Naive thymus-derived CD4-positive, alpha-beta T cell (primary cell): ENCODE measurements at regions not wholly inside any gene's neighbourhood (a gene's known extent, or its start where the extent isn't known, plus 50 kb on each side); places are given as distances from the start of the nearest gene placed in this dataset.

Source experiments
- ATAC-seq: fragments of 150-1000 bp; cut with Tn5 transposase; 2 replicates; pipeline ENCODE4 v1.10.0; 2021; ENCODE audit warnings: mild to moderate bottlenecking, moderate library complexity
- CTCF ChIA-PET: fragments of 350-600 bp; sonication (Branson Sonifier 250); formaldehyde crosslinking; loops from one replicate; lab custom pipeline; 2021; ENCODE audit warnings: antibody characterized with exemption; lab: Charles Lee
- POLR2A ChIA-PET: fragments of 350-600 bp; sonication (Branson Sonifier 250); formaldehyde crosslinking; loops from one replicate; lab custom pipeline; 2021; ENCODE audit warnings: antibody characterized with exemption, inconsistent platforms; lab: Charles Lee
- DNase-seq, 9 donors: peaks; one replicate each; pipeline versions ENCODE4 v3.0.0 to v3.0.0-alpha.2; 2020 to 2022; ENCODE audit warnings: mixed read lengths in 1 of 9
- H3K27ac ChIP-seq: one replicate; pipeline ENCODE4 v1.7.0; 2013; ENCODE audit warnings: mild to moderate bottlenecking, low read depth, low read length, moderate library complexity
- H3K27me3 ChIP-seq, 2 donors: one replicate each; pipeline ENCODE4 v1.7.0; 2013; ENCODE audit warnings: low read length in 2 of 2, mild to moderate bottlenecking in 2 of 2, moderate library complexity in 2 of 2; ENCODE audit not compliant: control insufficient read depth in 2 of 2, insufficient read depth in 2 of 2
- H3K36me3 ChIP-seq, 3 experiments: 1 replicate in 2 of 3; 2 replicates in 1 of 3; pipeline ENCODE4 v1.7.0; 2013; ENCODE audit warnings: low read length in 3 of 3, mild to moderate bottlenecking in 3 of 3, moderate library complexity in 1 of 3; ENCODE audit not compliant: insufficient read depth in 3 of 3, control insufficient read depth in 2 of 3
- H3K4me1 ChIP-seq, 2 donors: one replicate each; pipeline ENCODE4 v1.7.0; 2013; ENCODE audit warnings: low read length in 2 of 2, mild to moderate bottlenecking in 2 of 2, moderate library complexity in 1 of 2; ENCODE audit not compliant: control insufficient read depth in 2 of 2, insufficient read depth in 2 of 2
- H3K4me3 ChIP-seq: 2 replicates; pipeline ENCODE4 v1.7.0; 2013; ENCODE audit warnings: mild to moderate bottlenecking, low read length
- H3K9me3 ChIP-seq, 3 experiments: 1 replicate in 2 of 3; 2 replicates in 1 of 3; pipeline ENCODE4 v1.7.0; 2013; ENCODE audit warnings: low read length in 3 of 3; ENCODE audit not compliant: control insufficient read depth in 2 of 3
- H3K27ac Mint-ChIP-seq, 9 donors: one replicate each; pipeline ENCODE4 v1.8.0; 2020 to 2022; ENCODE audit warnings: mixed read lengths in 9 of 9, mild to moderate bottlenecking in 8 of 9, moderate library complexity in 5 of 9, inconsistent platforms in 2 of 9
- H3K27me3 Mint-ChIP-seq, 5 donors: one replicate each; pipeline ENCODE4 v1.8.0; 2021 to 2022; ENCODE audit warnings: mixed read lengths in 5 of 5, mild to moderate bottlenecking in 1 of 5
- H3K36me3 Mint-ChIP-seq, 5 donors: one replicate each; pipeline ENCODE4 v1.8.0; 2020 to 2022; ENCODE audit warnings: mixed read lengths in 5 of 5, mild to moderate bottlenecking in 3 of 5, inconsistent platforms in 1 of 5
- H3K4me1 Mint-ChIP-seq, 7 donors: one replicate each; pipeline ENCODE4 v1.8.0; 2020 to 2022; ENCODE audit warnings: mixed read lengths in 7 of 7, mild to moderate bottlenecking in 3 of 7, inconsistent platforms in 1 of 7
- H3K4me3 Mint-ChIP-seq, 10 donors: one replicate each; pipeline ENCODE4 v1.8.0; 2020 to 2022; ENCODE audit warnings: mild to moderate bottlenecking in 10 of 10, mixed read lengths in 10 of 10, moderate library complexity in 6 of 10, inconsistent platforms in 2 of 10
- H3K9me3 Mint-ChIP-seq, 11 donors: one replicate each; pipeline ENCODE4 v1.8.0; 2020 to 2022; ENCODE audit warnings: mixed read lengths in 11 of 11, mild to moderate bottlenecking in 4 of 11, inconsistent platforms in 1 of 11, moderate library complexity in 1 of 11
- intact Hi-C, 2 donors: fragments of 100-400 bp; cut with micrococcal nuclease; formaldehyde crosslinking; loops; one replicate each; pipeline ENCODE4 v1.15.1; 2023

GRCh38 chr17:71759422-71760060 is 361.3 kb upstream of the SOX9 start:
- DNase-seq (no peak), ATAC-seq (no peak)
- Mint-ChIP-seq H3K36me3 (no peaks in the 10 kb centered on the region), H3K4me3 (no peak overlapping the region), H3K9me3 (peaks cover 0 to 10% (median 1%) of the 10 kb centered on the region in 11 donors), H3K4me1 (no peaks in the 10 kb centered on the region), H3K27me3 (peaks cover 0 to 2% (median 0%) of the 10 kb centered on the region in 5 donors), H3K27ac (no peak overlapping the region)
- no peaks in the 10 kb centered on the region for H3K9me3 ChIP-seq
- no peaks in the 10 kb centered on the region for H3K4me1 ChIP-seq
- no peaks in the 10 kb centered on the region for H3K36me3 ChIP-seq
- POLR2A ChIA-PET, result no interaction called here
- H3K27me3 ChIP-seq, result no peaks in the 10 kb centered on the region
- H3K27ac ChIP-seq, result no peak overlapping the region
- intact Hi-C loops, result loop anchor here in 1 of 2 donors (10.0 kb wide), 1 partner anchor 65 kb away; no protein-coding TSS in a partner anchor
- CTCF ChIA-PET, result no interaction called here
- H3K4me3 ChIP-seq, result no peak overlapping the region

GRCh38 chr17:71760062-71760720 is 360.6 kb upstream of the SOX9 start:
- H3K27ac ChIP-seq, result no peak overlapping the region
- peaks cover 0 to 10% (median 2%) of the 10 kb centered on the region in 11 donors for H3K9me3 Mint-ChIP-seq
- intact Hi-C loops, result loop anchor here in 1 of 2 donors (10.0 kb wide), 1 partner anchor 65 kb away; no protein-coding TSS in a partner anchor
- no peaks in the 10 kb centered on the region for H3K4me1 ChIP-seq
- DNase-seq (no peak), ATAC-seq (no peak)
- no peaks in the 10 kb centered on the region for H3K36me3 ChIP-seq
- H3K27me3 ChIP-seq, result no peaks in the 10 kb centered on the region
- H3K4me3 ChIP-seq, result no peak overlapping the region
- H3K27me3 Mint-ChIP-seq, result peaks cover 0 to 3% (median 0%) of the 10 kb centered on the region in 5 donors
- no peak overlapping the region for H3K27ac Mint-ChIP-seq
- POLR2A ChIA-PET, result no interaction called here
- H3K9me3 ChIP-seq, result no peaks in the 10 kb centered on the region
- no peaks in the 10 kb centered on the region for H3K36me3 Mint-ChIP-seq
- CTCF ChIA-PET, result no interaction called here
- H3K4me1 Mint-ChIP-seq, result no peaks in the 10 kb centered on the region
- H3K4me3 Mint-ChIP-seq, result no peak overlapping the region

- no peaks in the 10 kb centered on the region for H3K9me3 ChIP-seq
- ChIA-PET CTCF (no interaction called here), POLR2A (no interaction called here)
- Mint-ChIP-seq H3K27me3 (peaks cover 0 to 3% (median 0%) of the 10 kb centered on the region in 5 donors), H3K4me3 (no peak overlapping the region), H3K4me1 (no peaks in the 10 kb centered on the region), H3K36me3 (no peaks in the 10 kb centered on the region), H3K9me3 (peaks cover 0 to 6% (median 0%) of the 10 kb centered on the region in 11 donors), H3K27ac (no peak overlapping the region)
- H3K36me3 ChIP-seq, result no peaks in the 10 kb centered on the region
- no peaks in the 10 kb centered on the region for H3K4me1 ChIP-seq
- DNase-seq, result no peak
- ATAC-seq, result no peak
- H3K27me3 ChIP-seq, result no peaks in the 10 kb centered on the region
- intact Hi-C loops, result loop anchor here in 1 of 2 donors (10.0 kb wide), 1 partner anchor 62 kb away; no protein-coding TSS in a partner anchor
- H3K4me3 ChIP-seq, result no peak overlapping the region
- no peak overlapping the region for H3K27ac ChIP-seq
These were observed 358.3 kb upstream of the SOX9 start for GRCh38 chr17:71762526-71762925.

- H3K27me3 Mint-ChIP-seq, result peaks cover 0 to 3% (median 0%) of the 10 kb centered on the region in 5 donors
These were observed 356.3 kb upstream of the SOX9 start for GRCh38 chr17:71764505-71764904.

GRCh38 chr17:71765437-71765836 is 355.4 kb upstream of the SOX9 start:
- Mint-ChIP-seq H3K27me3 (peaks cover 0 to 3% (median 0%) of the 10 kb centered on the region in 5 donors), H3K9me3 (peaks cover 0 to 9% (median 2%) of the 10 kb centered on the region in 11 donors), H3K4me1 (no peaks in the 10 kb centered on the region), H3K27ac (no peak overlapping the region), H3K36me3 (no peaks in the 10 kb centered on the region), H3K4me3 (no peak overlapping the region)
- H3K9me3 ChIP-seq, result no peaks in the 10 kb centered on the region
- ATAC-seq (no peak), DNase-seq (no peak)
- POLR2A ChIA-PET, result no interaction called here
- no peaks in the 10 kb centered on the region for H3K4me1 ChIP-seq
- no peak overlapping the region for H3K27ac ChIP-seq
- intact Hi-C loops, result loop anchor here in 1 of 2 donors (10.0 kb wide), 1 partner anchor 59 kb away; no protein-coding TSS in a partner anchor
- no peak overlapping the region for H3K4me3 ChIP-seq
- CTCF ChIA-PET, result no interaction called here
- no peaks in the 10 kb centered on the region for H3K27me3 ChIP-seq
- H3K36me3 ChIP-seq, result no peaks in the 10 kb centered on the region

More at GRCh38 chr17:71764505-71764904, 356.3 kb upstream of the SOX9 start:
- intact Hi-C loops, result loop anchor here in 1 of 2 donors (10.0 kb wide), 1 partner anchor 60 kb away; no protein-coding TSS in a partner anchor
- Mint-ChIP-seq H3K36me3 (no peaks in the 10 kb centered on the region), H3K27ac (no peak overlapping the region), H3K4me3 (no peak overlapping the region), H3K4me1 (no peaks in the 10 kb centered on the region), H3K9me3 (peaks cover 0 to 9% (median 2%) of the 10 kb centered on the region in 11 donors)
- ChIA-PET POLR2A (no interaction called here), CTCF (no interaction called here)
- no peaks in the 10 kb centered on the region for H3K36me3 ChIP-seq
- no peaks in the 10 kb centered on the region for H3K9me3 ChIP-seq
- H3K27me3 ChIP-seq, result no peaks in the 10 kb centered on the region
- H3K4me3 ChIP-seq, result no peak overlapping the region
- H3K27ac ChIP-seq, result no peak overlapping the region
- ATAC-seq, result no peak
- no peak for DNase-seq
- H3K4me1 ChIP-seq, result no peaks in the 10 kb centered on the region

- no peak for ATAC-seq
- Histone ChIP-seq H3K4me3 (no peak overlapping the region), H3K36me3 (no peaks in the 10 kb centered on the region), H3K27me3 (no peaks in the 10 kb centered on the region), H3K4me1 (no peaks in the 10 kb centered on the region), H3K27ac (no peak overlapping the region), H3K9me3 (no peaks in the 10 kb centered on the region)
- no peaks in the 10 kb centered on the region for H3K27me3 Mint-ChIP-seq
- no peak overlapping the region for H3K4me3 Mint-ChIP-seq
- no peaks in the 10 kb centered on the region for H3K36me3 Mint-ChIP-seq
- intact Hi-C loops, result loop anchor here in 1 of 2 donors (10.0 kb wide), 1 partner anchor 55 kb away; no protein-coding TSS in a partner anchor
- POLR2A ChIA-PET, result no interaction called here
- H3K4me1 Mint-ChIP-seq, result no peaks in the 10 kb centered on the region
- no peak for DNase-seq
- peaks cover 1 to 18% (median 6%) of the 10 kb centered on the region in 11 donors for H3K9me3 Mint-ChIP-seq
- CTCF ChIA-PET, result no interaction called here
- H3K27ac Mint-ChIP-seq, result no peak overlapping the region
These were observed 351.0 kb upstream of the SOX9 start for GRCh38 chr17:71769850-71770249.
